Pulmonary artery endothelial cell (primary cell): ENCODE measurements at regions not wholly inside any gene's neighbourhood (a gene's known extent, or its start where the extent isn't known, plus 50 kb on each side); places are given as distances from the start of the nearest gene placed in this dataset.

Experiments used
- DNase-seq: peaks from one replicate; pipeline ENCODE4 v3.0.0-alpha.2; 2011; ENCODE audit warnings: low read depth, low spot score

GRCh38 chr6:149213829-149214228 lies 103.7 kb upstream of the TAB2 start:
- DNase-seq: no peak

GRCh38 chr6:149216459-149216858 lies 101.1 kb upstream of the TAB2 start:
- no peak for DNase-seq

GRCh38 chr6:149217466-149217888 lies 100.0 kb upstream of the TAB2 start:
- no peak for DNase-seq

- DNase-seq: no peak
These were observed 99.0 kb upstream of the TAB2 start for GRCh38 chr6:149218471-149218870.

- DNase-seq: no peak
These were observed 98.6 kb upstream of the TAB2 start for GRCh38 chr6:149218915-149219314.

GRCh38 chr6:149220882-149221773 lies 96.4 kb upstream of the TAB2 start:
- no peak for DNase-seq

- DNase-seq: no peak
These were observed 95.8 kb upstream of the TAB2 start for GRCh38 chr6:149221774-149222070.

- no peak for DNase-seq
These were observed 94.2 kb upstream of the TAB2 start for GRCh38 chr6:149223120-149223903.

GRCh38 chr6:149223904-149224351 lies 93.6 kb upstream of the TAB2 start:
- DNase-seq: no peak

- DNase-seq: no peak
These were observed 93.1 kb upstream of the TAB2 start for GRCh38 chr6:149224399-149224798.

- no peak for DNase-seq
These were observed 92.1 kb upstream of the TAB2 start for GRCh38 chr6:149225370-149225769.

- no peak for DNase-seq
These were observed 91.6 kb upstream of the TAB2 start for GRCh38 chr6:149225946-149226345.

GRCh38 chr6:149227796-149228195 lies 89.7 kb upstream of the TAB2 start:
- DNase-seq: no peak

- no peak for DNase-seq
These were observed 89.1 kb upstream of the TAB2 start for GRCh38 chr6:149228311-149228955.

- DNase-seq: no peak
These were observed 88.4 kb upstream of the TAB2 start for GRCh38 chr6:149229096-149229495.

- DNase-seq: no peak
These were observed 86.6 kb upstream of the TAB2 start for GRCh38 chr6:149230712-149231460.

GRCh38 chr6:149231778-149232177 lies 85.7 kb upstream of the TAB2 start:
- DNase-seq: no peak

GRCh38 chr6:149233056-149233715 lies 84.3 kb upstream of the TAB2 start:
- DNase-seq: peak; percentile 50

- no peak for DNase-seq
These were observed 83.2 kb upstream of the TAB2 start for GRCh38 chr6:149234051-149234962.

- DNase-seq: peak; percentile 63
These were observed 82.4 kb upstream of the TAB2 start for GRCh38 chr6:149235130-149235561.
